GM21786 (cell line): ENCODE measurements at regions not wholly inside any gene's neighbourhood (a gene's known extent, or its start where the extent isn't known, plus 50 kb on each side); places are given as distances from the start of the nearest gene placed in this dataset.

ENCODE experiments used
- ATAC-seq: cut with Tn5 transposase; IDR thresholded peaks from one replicate; pipeline ENCODE4 v1.9.1; 2021; ENCODE audit not compliant: unreplicated experiment

- ATAC-seq: no peak
Measured at GRCh38 chr9:111197256-111197655, 132.8 kb downstream of the OR2K2 start.

DNA sequence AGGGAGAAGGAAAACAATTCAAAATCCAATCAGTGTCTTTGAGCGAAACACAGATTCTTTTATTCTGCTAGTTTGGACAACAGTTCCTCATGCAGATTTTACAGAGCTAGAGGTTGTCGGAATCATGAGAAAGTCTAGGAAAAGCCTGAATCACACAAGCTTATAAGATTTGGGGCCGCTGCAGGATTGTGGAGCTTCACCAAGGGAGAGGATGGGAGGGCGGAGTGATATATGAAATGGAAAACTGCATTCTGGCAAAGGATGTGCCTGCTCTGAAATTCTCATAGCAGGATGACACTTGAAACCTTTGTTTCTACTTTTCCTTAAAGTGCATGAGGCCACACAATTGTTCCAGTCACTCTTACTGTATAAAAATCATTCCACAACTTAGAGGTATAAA lies 134.3 kb downstream of the OR2K2 start:
- ATAC-seq: no peak

GRCh38 chr9:111193095-111193494 lies 136.9 kb downstream of the OR2K2 start:
- ATAC-seq: no peak

- ATAC-seq: no peak
Measured at GRCh38 chr9:111192650-111193049, 137.4 kb downstream of the OR2K2 start.

GRCh38 chr9:111190347-111190746 lies 139.7 kb downstream of the OR2K2 start:
- ATAC-seq: no peak

DNA sequence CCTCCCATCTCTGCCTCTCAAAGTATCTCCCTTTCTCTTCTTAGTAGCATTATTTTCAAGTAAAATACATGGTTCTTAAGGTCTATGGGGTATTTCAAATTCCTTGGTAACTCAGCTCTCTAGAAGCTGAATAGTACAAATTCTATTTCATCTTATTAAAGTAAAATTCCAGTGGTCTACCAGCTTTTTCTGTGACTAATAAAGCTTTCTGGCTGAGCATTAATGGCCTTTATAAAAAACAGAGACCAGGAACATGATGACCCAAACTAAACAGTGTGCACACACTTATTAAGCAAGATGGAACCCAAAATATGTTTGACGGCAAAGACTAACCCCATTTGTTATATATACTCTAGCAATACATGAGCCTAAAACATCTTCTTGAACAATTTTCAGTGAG lies 142.6 kb downstream of the OR2K2 start:
- no peak for ATAC-seq

- ATAC-seq: no peak
Measured at GRCh38 chr9:111186021-111186530, 143.9 kb downstream of the OR2K2 start.

DNA sequence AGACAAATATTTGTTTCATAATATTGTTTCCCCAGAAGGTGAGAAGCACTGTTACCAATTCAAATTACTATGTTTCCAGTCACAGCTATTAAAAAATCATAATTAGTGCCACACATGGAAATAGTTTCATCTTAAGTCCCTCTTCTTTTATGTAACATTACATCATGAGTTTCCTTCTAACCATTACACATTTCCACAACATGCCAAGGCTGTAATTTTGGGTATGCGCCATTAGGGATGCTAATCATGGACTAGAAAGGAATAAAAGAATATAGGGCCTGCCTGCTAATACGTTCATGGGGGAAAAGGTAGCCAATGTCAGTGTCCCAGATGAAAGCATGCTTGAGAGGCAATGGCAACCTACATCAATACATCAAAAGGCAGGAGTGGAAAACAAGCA lies 142.5 kb upstream of the LPAR1 start:
- no peak for ATAC-seq

GRCh38 chr9:111179577-111179976 lies 141.3 kb upstream of the LPAR1 start:
- ATAC-seq: no peak

DNA sequence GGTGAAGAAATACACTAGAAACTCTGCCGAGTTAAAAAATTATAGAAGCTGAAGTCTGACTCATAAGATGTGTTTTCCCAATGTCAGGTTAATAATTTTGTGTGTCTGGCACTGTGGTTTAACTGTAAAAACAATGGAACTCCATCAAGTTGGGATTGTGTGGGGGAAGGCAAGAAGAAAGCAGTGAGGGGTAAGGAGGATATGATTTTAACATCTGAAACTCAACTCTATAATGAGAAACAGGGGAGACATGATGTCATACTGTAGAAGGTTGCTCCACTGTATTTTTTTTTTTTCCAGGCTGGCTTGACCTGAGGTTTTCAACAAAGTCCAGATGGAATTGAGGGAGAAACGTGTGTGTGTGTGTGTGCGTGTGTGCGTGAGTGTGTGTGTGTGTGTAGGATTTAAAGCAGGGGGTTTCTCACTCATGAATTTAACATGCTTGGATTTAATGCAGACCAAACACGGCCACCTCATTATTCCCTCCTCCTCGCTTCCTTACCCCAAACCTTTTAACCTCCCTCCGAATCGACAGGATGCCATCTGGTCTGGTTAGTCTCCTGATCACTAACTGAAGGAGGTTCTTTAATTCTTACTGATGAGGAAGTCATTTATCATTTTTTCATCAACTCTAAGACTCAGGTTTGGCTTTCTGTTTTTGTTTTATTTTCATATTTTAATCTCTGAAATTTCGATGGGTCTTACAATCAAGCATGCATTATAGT lies 140.2 kb upstream of the LPAR1 start:
- ATAC-seq: no peak

GRCh38 chr9:111176511-111176910 lies 138.2 kb upstream of the LPAR1 start:
- no peak for ATAC-seq

GRCh38 chr9:111175350-111175749 lies 137.1 kb upstream of the LPAR1 start:
- ATAC-seq: no peak

DNA sequence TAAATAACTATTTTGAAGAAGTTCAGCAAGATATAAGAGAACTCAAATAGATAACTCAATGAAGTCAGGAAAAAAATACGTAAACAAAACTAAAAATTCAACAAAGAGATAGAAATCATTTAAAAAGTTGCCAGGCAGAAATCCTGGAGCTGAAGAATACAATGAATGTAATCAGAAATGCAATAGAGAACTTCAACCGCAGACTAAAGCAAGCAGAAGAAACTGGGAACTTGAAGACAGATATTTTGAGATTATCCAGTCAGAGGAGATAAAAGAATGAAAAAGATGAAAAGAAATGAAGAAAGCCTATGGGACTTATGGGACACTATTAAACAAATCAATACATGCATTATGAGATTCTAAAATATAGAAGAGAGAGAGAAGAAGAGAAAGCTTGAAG lies 129.1 kb upstream of the LPAR1 start:
- ATAC-seq: no peak

- ATAC-seq: no peak
Measured at GRCh38 chr9:111163716-111164389, 125.6 kb upstream of the LPAR1 start.

DNA sequence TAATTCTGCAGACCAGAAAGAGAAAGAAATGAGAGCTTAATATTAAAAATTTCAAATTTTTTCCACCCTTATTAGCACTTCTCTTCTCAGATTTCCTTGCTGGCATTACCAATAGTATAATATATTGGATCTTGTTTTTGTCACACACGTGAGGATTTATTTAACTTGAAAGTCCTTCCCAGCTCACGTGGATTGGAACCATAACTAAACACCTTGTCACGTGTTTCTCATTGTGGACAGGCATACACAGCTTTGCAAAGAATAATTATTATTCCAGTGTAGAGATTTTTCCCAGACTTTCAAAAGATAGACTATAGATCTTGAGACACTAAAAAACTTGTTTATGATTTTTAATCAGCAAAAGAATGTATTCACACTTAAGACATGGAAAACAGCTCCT lies 123.8 kb upstream of the LPAR1 start:
- no peak for ATAC-seq

DNA sequence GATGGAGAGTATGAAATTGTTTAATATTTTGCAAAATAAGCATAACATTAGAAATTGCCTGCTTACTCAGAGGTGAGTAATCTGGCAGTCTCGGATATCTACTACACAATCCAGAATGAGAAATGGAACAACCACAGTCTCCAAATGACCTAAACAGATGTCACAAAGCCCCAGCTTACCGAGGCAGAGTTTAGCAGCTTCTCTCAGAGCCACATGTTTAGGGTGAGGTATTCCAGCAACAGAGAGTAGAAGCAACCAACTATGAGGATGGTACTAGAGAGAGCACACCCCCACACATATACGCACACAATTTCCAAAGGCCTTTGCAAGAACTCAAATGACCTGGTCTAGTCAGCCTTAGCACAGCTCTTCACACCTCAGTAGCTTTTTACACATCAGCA lies 122.7 kb upstream of the LPAR1 start:
- ATAC-seq: no peak

DNA sequence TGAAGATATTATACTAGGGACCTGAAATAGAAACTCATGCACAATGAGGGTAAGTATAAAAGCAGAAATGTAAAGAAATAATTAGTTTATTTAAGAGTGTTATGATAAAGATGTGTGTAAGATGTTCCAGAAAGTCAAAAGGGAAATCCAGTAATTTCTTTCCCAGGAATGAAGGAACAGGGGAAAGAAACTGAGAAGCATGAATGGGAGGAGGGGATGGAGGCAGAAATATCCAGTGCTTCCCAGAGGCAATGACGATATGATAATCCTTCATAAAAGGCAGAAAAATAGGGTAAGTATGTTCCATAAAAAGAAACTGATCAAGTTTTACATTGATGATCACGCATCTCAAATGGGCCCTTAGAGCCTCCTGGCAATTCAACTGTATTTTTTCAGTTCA lies 120.7 kb upstream of the LPAR1 start:
- ATAC-seq: no peak

DNA sequence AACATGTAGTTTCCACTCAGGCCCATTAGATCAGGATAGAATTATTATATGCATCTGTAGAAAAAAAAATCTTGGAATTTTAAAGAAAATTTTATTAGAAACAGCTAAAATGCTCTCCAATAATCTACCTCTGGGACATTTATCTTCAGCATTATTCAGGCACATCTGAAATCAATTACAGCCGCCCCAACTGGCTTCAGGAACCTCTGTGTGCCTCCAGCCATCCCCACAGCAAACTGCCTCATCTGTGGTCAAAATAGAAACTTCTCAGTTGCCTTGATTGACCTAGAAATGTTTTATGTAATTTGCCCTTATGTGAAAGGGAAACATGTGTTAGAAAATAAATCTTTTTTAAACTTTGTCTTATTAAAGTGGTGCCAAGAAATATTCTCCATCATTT lies 120.1 kb upstream of the LPAR1 start:
- ATAC-seq: no peak

DNA sequence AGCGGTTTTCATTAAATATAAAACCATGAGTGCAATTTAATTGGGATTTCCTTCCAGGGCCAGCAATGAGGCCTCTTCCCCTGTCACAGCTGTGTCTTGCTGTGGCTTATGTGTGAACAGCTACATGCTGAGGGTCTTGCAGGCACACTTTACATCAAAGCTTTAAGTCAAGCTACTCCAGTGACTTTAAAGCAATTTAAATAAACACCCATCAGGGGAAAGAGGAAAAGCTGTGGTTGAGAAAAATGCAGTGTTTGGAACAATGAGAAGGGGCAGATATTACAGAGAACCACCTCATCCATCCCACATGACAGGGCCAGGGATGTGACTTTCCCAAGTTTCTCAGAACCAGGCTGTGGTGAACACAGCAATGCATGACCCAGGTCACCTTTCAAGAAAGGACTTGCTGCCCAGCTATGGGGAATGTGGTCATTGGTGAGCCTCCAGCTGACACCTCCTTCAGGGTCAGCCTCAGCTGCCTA lies 115.9 kb upstream of the LPAR1 start:
- ATAC-seq: no peak

DNA sequence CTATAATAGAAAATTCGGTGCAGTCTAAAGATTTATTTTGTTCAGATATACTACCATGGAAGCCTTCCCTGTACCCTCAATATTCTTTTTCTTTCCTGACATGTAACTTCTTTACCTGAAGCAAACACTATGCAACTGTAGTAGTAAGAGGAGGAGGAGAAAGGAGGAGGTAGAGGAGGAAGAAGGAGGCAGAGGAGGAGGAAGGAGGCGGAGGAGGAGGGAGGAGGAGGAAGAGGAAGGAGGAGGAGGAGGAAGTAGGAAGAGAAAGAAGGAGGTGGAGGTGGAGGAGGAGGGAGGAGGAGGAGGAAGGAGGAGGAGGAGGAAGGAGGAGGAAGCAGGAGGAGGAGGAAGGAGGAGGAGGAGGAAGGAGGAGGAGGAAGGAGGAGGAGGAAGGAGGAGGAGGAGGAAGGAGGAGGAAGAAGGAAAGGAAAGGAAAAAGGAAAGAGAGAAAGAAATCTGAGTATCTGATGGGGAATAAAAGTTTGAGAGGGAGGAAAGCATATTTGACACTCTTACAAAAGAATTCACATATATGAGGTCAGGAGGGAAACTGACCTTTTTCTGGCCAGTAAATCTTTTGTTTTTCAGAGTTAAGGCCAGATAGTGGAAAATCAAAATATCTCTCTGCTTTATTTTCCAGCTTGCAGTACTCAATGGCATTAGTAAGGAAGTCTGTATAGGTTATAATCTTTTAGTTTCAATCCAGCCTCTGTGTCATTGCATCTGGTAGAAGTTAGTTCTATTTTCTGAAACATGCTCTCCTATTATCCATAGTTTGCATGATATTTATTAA lies 114.5 kb upstream of the LPAR1 start:
- ATAC-seq: no peak

DNA sequence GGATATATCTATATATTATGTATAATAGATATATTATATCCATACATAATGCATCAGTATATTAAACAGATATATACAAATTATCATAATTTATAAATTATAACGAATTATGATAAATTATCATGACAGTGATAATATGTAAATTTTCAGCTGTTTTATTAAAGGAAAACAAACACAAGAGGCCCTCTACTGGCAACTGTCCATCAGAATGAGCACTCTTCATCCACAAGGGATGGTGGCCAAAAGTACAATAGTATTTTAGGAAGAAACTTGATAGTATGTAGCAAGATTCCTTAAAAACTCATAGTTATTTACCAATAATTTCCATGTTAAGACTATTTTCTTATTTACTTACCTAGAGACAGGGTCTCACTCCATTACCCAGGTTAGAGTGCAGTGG lies 113.3 kb upstream of the LPAR1 start:
- no peak for ATAC-seq

GRCh38 chr9:111150181-111150580 lies 111.9 kb upstream of the LPAR1 start:
- ATAC-seq: no peak
